Transverse colon (tissue), 4 donors: ENCODE measurements at regions not wholly inside any gene's neighbourhood (a gene's known extent, or its start where the extent isn't known, plus 50 kb on each side); places are given as distances from the start of the nearest gene placed in this dataset.

Experiments
- EP300 ChIP-seq: sonication (generic); formaldehyde crosslinking; IDR thresholded peaks from one replicate; pipeline ENCODE4 v1.6.1; 2017; ENCODE audit warnings: antibody characterized with exemption, low read depth
- POLR2A ChIP-seq: fragments of 450-650 bp; IDR thresholded peaks from one replicate; pipeline ENCODE4 v1.6.1; 2016; ENCODE audit warnings: antibody characterized with exemption, mild to moderate bottlenecking, moderate library complexity
- POLR2AphosphoS5 ChIP-seq, 3 donors: sonication (generic); formaldehyde crosslinking; IDR thresholded peaks; one replicate each; pipeline ENCODE4 v1.6.1; 2016; ENCODE audit warnings: antibody characterized with exemption in 3 of 3
- TF ChIP-seq, protein P1 (sequence below), 5 experiments: fragments of 200-600 bp in 3 of 5; fragments of 450-650 bp in 2 of 5; sonication (generic) in 3 of 5; IDR thresholded peaks; 1 replicate in 2 of 5; 2 replicates in 3 of 5; pipeline ENCODE4 v1.5.1; 2016 to 2017; ENCODE audit warnings: antibody characterized with exemption in 5 of 5, inconsistent platforms in 3 of 5, mild to moderate bottlenecking in 2 of 5, moderate library complexity in 1 of 5

DNA sequence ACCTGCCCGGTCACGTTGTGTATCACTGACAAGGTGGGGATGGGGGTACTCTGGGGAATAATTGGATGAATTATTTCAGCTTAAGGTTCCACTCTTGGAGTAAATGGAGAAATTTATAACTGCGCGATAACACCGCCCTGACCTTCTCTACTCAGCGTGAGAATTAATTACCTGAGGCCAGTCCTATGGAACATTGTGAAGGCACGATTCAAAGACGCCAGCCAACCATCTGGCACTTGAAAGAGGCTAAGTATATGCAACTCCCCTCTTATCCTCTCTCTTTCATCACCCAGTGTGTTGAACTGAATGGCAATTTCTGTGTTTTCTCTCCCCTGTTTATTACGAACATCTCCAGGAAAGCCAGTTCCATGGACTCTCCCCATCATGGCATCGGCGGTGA lies 235.5 kb upstream of the TUT7 start:
- TF ChIP-seq, protein P1, sequence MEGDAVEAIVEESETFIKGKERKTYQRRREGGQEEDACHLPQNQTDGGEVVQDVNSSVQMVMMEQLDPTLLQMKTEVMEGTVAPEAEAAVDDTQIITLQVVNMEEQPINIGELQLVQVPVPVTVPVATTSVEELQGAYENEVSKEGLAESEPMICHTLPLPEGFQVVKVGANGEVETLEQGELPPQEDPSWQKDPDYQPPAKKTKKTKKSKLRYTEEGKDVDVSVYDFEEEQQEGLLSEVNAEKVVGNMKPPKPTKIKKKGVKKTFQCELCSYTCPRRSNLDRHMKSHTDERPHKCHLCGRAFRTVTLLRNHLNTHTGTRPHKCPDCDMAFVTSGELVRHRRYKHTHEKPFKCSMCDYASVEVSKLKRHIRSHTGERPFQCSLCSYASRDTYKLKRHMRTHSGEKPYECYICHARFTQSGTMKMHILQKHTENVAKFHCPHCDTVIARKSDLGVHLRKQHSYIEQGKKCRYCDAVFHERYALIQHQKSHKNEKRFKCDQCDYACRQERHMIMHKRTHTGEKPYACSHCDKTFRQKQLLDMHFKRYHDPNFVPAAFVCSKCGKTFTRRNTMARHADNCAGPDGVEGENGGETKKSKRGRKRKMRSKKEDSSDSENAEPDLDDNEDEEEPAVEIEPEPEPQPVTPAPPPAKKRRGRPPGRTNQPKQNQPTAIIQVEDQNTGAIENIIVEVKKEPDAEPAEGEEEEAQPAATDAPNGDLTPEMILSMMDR (IDR thresholded peaks at IDR 0.05) = no peak
- TF ChIP-seq POLR2A = no peak
- no peak for TF ChIP-seq POLR2AphosphoS5 (IDR thresholded peaks at IDR 0.05)
- TF ChIP-seq EP300 = no peak
